ENCODE measurements at regions not wholly inside any gene's neighbourhood (a gene's known extent, or its start where the extent isn't known, plus 50 kb on each side); places are given as distances from the start of the nearest gene placed in this dataset.
A peak's percentile ranks its signal among the peaks of the same experiment; 100 is the strongest.

DNA sequence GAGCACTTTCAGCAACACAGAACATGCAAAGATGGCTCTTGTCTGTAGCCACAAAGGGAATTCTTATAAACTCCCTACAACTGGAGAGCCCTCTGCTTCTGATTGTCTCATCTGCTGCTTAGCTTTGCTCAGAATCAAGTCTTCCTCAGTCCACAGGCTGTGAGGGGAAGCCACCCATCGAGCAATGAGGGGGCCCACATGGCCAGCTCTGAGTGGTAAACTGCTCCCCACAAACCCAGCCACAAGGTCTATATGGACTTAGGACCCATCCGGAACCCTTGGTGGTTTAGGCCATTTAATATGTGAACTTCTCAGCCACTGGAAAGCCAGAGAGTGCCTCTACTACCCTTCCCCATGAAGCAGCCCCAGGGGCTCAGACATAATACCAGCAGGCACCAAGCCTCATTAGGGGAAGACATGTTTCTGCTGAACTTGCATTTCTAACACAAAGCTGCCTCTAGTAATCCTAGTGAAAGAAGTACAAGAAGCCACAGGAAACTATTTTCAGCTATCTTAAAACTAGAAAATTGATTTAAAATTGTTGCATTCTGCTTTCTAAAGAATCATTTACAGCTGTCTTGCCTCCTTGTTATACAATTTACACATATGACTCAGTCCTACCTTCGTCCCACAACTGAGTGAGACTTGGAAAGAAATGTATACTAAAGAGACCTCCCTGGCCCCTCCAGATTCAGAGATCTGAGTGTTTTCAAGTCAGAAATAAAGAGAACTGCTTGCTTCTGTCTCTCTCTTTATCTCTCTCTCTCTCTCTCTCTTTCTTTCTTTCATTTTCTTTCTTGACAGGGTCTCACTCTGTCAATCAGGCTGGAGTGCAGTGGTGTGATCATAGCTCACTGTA is 90.2 kb downstream of the ESM1 start:
- Histone ChIP-seq H3K4me2 (ENCODE audit: low read length) (no peak overlapping the region), H2AFZ (ENCODE audit: low read depth, low read length, poor library complexity, severe bottlenecking) (no peak overlapping the region), H3K27ac (ENCODE audit: low read depth, low read length) (no peak overlapping the region), H3K4me3 (replicated peaks in 1 of 2; ENCODE audit: low read depth in 1 of 2, low read length in 2 of 2) (no peak overlapping the region), H3K36me3 (ENCODE audit: control insufficient read depth in 1 of 2, insufficient read depth in 2 of 2, low read length in 2 of 2) (no peaks in the 10 kb centered on the region), H3K9ac (ENCODE audit: low read length) (no peak overlapping the region), H3K9me2 (ENCODE audit: insufficient read depth) (no peaks in the 10 kb centered on the region), H3K9me3 (ENCODE audit: control insufficient read depth in 1 of 2, insufficient read depth in 1 of 2, low read depth in 1 of 2, low read length in 2 of 2) (no peaks in the 10 kb centered on the region), H4K20me1 (ENCODE audit: insufficient read depth) (no peaks in the 10 kb centered on the region), H3K79me2 (ENCODE audit: insufficient read depth, low read length) (no peaks in the 10 kb centered on the region), H3K27me3 (ENCODE audit: insufficient read depth, low read length) (peaks cover 37% of the 10 kb centered on the region), H3K4me1 (ENCODE audit: control insufficient read depth in 1 of 2, insufficient read depth in 2 of 2, low read length in 2 of 2) (peaks cover 1 to 3% of the 10 kb centered on the region in 2 experiments; a peak in 3 of 4 replicates)
- POLR2A ChIA-PET, result no interaction called here
- CTCF ChIA-PET, result interaction anchor here (0.6 to 2.8 kb wide), 20 partner anchors 9 to 668 kb away, joined by 3 to 25 read pairs (median 4); partner anchors contain the start of genes GPX8 and SNX18
- no TSS peak for BruUV-seq (replicated peaks)
- ATAC-seq (peak; percentile 38), DNase-seq (ENCODE audit: low read depth, low spot score) (no peak)
- intact Hi-C loops (cut with micrococcal nuclease), result loop anchor here (10.0 kb wide), 1 partner anchor 650 kb away; no protein-coding TSS in a partner anchor
- RAD21 ChIA-PET (ENCODE audit: low non-redundant PET in 1 of 2, low total read pairs in 2 of 2, uncharacterized antibody in 2 of 2, unreplicated experiment in 2 of 2), result interaction anchor here (0.7 to 0.8 kb wide), 4 partner anchors 240 to 651 kb away, joined by 3 read pairs; partner anchors contain the start of gene SNX18 (in 1 of the 2)
- TF ChIP-seq, protein P1, sequence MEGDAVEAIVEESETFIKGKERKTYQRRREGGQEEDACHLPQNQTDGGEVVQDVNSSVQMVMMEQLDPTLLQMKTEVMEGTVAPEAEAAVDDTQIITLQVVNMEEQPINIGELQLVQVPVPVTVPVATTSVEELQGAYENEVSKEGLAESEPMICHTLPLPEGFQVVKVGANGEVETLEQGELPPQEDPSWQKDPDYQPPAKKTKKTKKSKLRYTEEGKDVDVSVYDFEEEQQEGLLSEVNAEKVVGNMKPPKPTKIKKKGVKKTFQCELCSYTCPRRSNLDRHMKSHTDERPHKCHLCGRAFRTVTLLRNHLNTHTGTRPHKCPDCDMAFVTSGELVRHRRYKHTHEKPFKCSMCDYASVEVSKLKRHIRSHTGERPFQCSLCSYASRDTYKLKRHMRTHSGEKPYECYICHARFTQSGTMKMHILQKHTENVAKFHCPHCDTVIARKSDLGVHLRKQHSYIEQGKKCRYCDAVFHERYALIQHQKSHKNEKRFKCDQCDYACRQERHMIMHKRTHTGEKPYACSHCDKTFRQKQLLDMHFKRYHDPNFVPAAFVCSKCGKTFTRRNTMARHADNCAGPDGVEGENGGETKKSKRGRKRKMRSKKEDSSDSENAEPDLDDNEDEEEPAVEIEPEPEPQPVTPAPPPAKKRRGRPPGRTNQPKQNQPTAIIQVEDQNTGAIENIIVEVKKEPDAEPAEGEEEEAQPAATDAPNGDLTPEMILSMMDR (IDR thresholded peaks at IDR 0.05 in 2 of 3, conservative IDR thresholded peaks at IDR 0.05 in 1 of 3; ENCODE audit: borderline replicate concordance in 1 of 3, insufficient read depth in 1 of 3, low read depth in 2 of 3, low read length in 2 of 3), result no peak
- no peak for TF ChIP-seq CEBPB (IDR thresholded peaks at IDR 0.05; ENCODE audit: low read depth)
- TF ChIP-seq, protein P2, sequence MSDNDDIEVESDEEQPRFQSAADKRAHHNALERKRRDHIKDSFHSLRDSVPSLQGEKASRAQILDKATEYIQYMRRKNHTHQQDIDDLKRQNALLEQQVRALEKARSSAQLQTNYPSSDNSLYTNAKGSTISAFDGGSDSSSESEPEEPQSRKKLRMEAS (IDR thresholded peaks at IDR 0.05), result no peak
- TF ChIP-seq TCF7L2 (IDR thresholded peaks at IDR 0.05; ENCODE audit: borderline replicate concordance, extremely low read depth, insufficient read depth, insufficient read length), result no peak
- no peak for TF ChIP-seq EZH2 (IDR thresholded peaks at IDR 0.05)
- no peak for TF ChIP-seq ELF1 (IDR thresholded peaks at IDR 0.05; ENCODE audit: borderline replicate concordance, low read depth)
- TF ChIP-seq YY1 (IDR thresholded peaks at IDR 0.05; ENCODE audit: extremely low read depth, insufficient replicate concordance, low read depth, low read length), result no peak
- no peak for TF ChIP-seq ZBTB33 (IDR thresholded peaks at IDR 0.05; ENCODE audit: extremely low read depth, insufficient replicate concordance, low read length)

Data from HCT116 (cell line).